K562 (cell line): ENCODE measurements at regions not wholly inside any gene's neighbourhood (a gene's known extent, or its start where the extent isn't known, plus 50 kb on each side); places are given as distances from the start of the nearest gene placed in this dataset.

Source experiments
- ATAC-seq: fragments of 200-7000 bp; cut with Tn5 transposase; 3 replicates; pipeline ENCODE4 v1.9.1; 2020; ENCODE audit warnings: moderate library complexity
- BruUV-seq: library from RNA; stranded (reverse); fragments of 400-500 nt; replicated peaks from 2 replicates; lab custom pipeline; 2021; lab: Mats Ljungman, UMichigan
- CTCF ChIA-PET: fragments of 300-600 bp; formaldehyde crosslinking; extraction: SDS; loops from one replicate; lab custom pipeline; 2021; ENCODE audit warnings: low intra/inter-chr PET ratio; lab: Yijun Ruan, JAX
- POLR2A ChIA-PET: fragments of 300-600, 350-650 bp; sonication (Branson Sonifier 250); formaldehyde crosslinking; extraction: SDS; loops from one replicate; lab custom pipeline; 2021; ENCODE audit warnings: antibody characterized with exemption, inconsistent platforms; lab: Yijun Ruan, JAX
- DNase-seq, 4 experiments: peaks; one replicate each; pipeline versions ENCODE4 v3.0.0 to v3.0.0-alpha.2; 2011 to 2018; ENCODE audit warnings: low spot score in 3 of 4, mixed read lengths in 3 of 4; ENCODE audit errors: extremely low read depth in 1 of 4
- FAIRE-seq: peaks from 2 replicates; lab custom pipeline; 2011; peaks lifted over from hg19 to GRCh38; lab: Jason Lieb, UNC
- H2AFZ ChIP-seq: 2 replicates; pipeline ENCODE4 v1.6.0; 2011; ENCODE audit warnings: low read depth, low read length, control low read depth, inconsistent platforms
- H3K27ac ChIP-seq: fragments of 200-600 bp; 3 replicates; pipeline ENCODE4 v1.8.0; 2011; ENCODE audit warnings: low read depth, mild to moderate bottlenecking, control low read depth, inconsistent platforms, low read length, moderate library complexity, mixed read lengths; ENCODE audit errors: extremely low read depth
- H3K27me3 ChIP-seq, 2 experiments: fragments of 300-600 bp in 1 of 2; 2 replicates in 1 of 2; 3 replicates in 1 of 2; pipeline versions ENCODE4 v1.6.0 to v1.8.0; 2011; ENCODE audit warnings: inconsistent platforms in 2 of 2, low read length in 2 of 2, mild to moderate bottlenecking in 1 of 2, mixed read lengths in 1 of 2, moderate library complexity in 1 of 2; ENCODE audit not compliant: control insufficient read depth in 2 of 2, insufficient read depth in 2 of 2
- H3K36me3 ChIP-seq: fragments of 300-600 bp; 3 replicates; pipeline ENCODE4 v1.8.0; 2011; ENCODE audit warnings: mild to moderate bottlenecking, low read length, inconsistent platforms; ENCODE audit not compliant: control insufficient read depth, insufficient read depth
- H3K4me1 ChIP-seq, 2 experiments: fragments of 200-600 bp in 1 of 2; replicated peaks in 1 of 2; 2 replicates in 1 of 2; 3 replicates in 1 of 2; pipeline versions ENCODE4 v1.5.1 to v1.8.0; 2011; ENCODE audit warnings: inconsistent platforms in 2 of 2, low read length in 2 of 2, mild to moderate bottlenecking in 1 of 2, mixed read lengths in 1 of 2, moderate library complexity in 1 of 2; ENCODE audit not compliant: control insufficient read depth in 2 of 2, insufficient read depth in 2 of 2
- H3K4me2 ChIP-seq: 2 replicates; pipeline ENCODE4 v1.6.1; 2011; ENCODE audit warnings: low read length, control low read depth, inconsistent platforms, mixed read lengths; ENCODE audit not compliant: insufficient read depth
- H3K4me3 ChIP-seq: fragments of 200-600 bp; sonication (generic), shearing (Covaris generic); 2 replicates; pipeline ENCODE4 v1.5.1; 2016; ENCODE audit warnings: control low read depth, inconsistent platforms
- H3K79me2 ChIP-seq: fragments of 200-600 bp; 3 replicates; pipeline ENCODE4 v1.8.0; 2011; ENCODE audit warnings: low read length, inconsistent platforms; ENCODE audit not compliant: control insufficient read depth, insufficient read depth
- H3K9ac ChIP-seq, 2 experiments: 2 replicates each; pipeline versions ENCODE4 v1.6.0 to v1.6.1; 2011; ENCODE audit warnings: low read depth in 2 of 2, low read length in 2 of 2, control low read depth in 1 of 2, inconsistent platforms in 1 of 2, mild to moderate bottlenecking in 1 of 2, mixed read lengths in 1 of 2; ENCODE audit not compliant: insufficient read depth in 1 of 2
- H3K9me1 ChIP-seq: one replicate; pipeline ENCODE4 v1.6.0; 2011; ENCODE audit warnings: inconsistent platforms, mild to moderate bottlenecking, low read length, moderate library complexity; ENCODE audit not compliant: control insufficient read depth, insufficient read depth
- H3K9me3 ChIP-seq: replicated peaks from 2 replicates; pipeline ENCODE4 v1.5.1; 2011; ENCODE audit warnings: low read depth, low read length, inconsistent platforms; ENCODE audit not compliant: control insufficient read depth, insufficient read depth
- H4K20me1 ChIP-seq: replicated peaks from 2 replicates; pipeline ENCODE4 v1.6.1; 2011; ENCODE audit warnings: low read length, inconsistent platforms, mixed read lengths; ENCODE audit not compliant: control insufficient read depth, insufficient read depth
- BMI1 ChIP-seq: fragments of 150-350 bp; IDR thresholded peaks from 2 replicates; pipeline ENCODE4 v1.6.1; 2014; ENCODE audit warnings: low read length
- HNRNPLL ChIP-seq: fragments of 200-400 bp; formaldehyde crosslinking; IDR thresholded peaks from 2 replicates; pipeline ENCODE4 v1.6.1; 2017; ENCODE audit warnings: low read length, low read depth, mild to moderate bottlenecking; ENCODE audit not compliant: poor library complexity, severe bottlenecking
- LARP7 ChIP-seq: fragments of 450-650 bp; IDR thresholded peaks from 2 replicates; pipeline ENCODE4 v1.6.1; 2016
- NCOR1 ChIP-seq: fragments of 450-650 bp; IDR thresholded peaks from 2 replicates; pipeline ENCODE4 v1.6.1; 2016; ENCODE audit warnings: mild to moderate bottlenecking, moderate library complexity
- NR4A1 ChIP-seq, 2 experiments: fragments of 250-450 bp in 1 of 2; fragments of 450-650 bp in 1 of 2; sonication (Bioruptor Pico) in 1 of 2; IDR thresholded peaks; 2 replicates each; pipeline versions ENCODE4 v1.4.0 to v1.6.1; 2016 to 2020; ENCODE audit warnings: mild to moderate bottlenecking in 2 of 2, missing compliant biosample characterization in 1 of 2, missing genetic modification characterization in 1 of 2, moderate library complexity in 1 of 2
- RBM17 ChIP-seq: fragments of 200-400 bp; formaldehyde crosslinking; IDR thresholded peaks from 2 replicates; pipeline ENCODE4 v1.6.1; 2017; ENCODE audit warnings: low read depth, mild to moderate bottlenecking, low read length, borderline replicate concordance
- RFX1 ChIP-seq: fragments of 450-650 bp; IDR thresholded peaks from 2 replicates; pipeline ENCODE4 v1.6.1; 2016; ENCODE audit warnings: mild to moderate bottlenecking, moderate library complexity
- TEAD4 ChIP-seq, 2 experiments: sonication (generic) in 1 of 2; formaldehyde crosslinking in 1 of 2; IDR thresholded peaks; 2 replicates each; pipeline versions ENCODE4 v1.6.1 to v1.8.0; 2012 to 2022; ENCODE audit warnings: borderline replicate concordance in 1 of 2, inconsistent platforms in 1 of 2, low read length in 1 of 2, mild to moderate bottlenecking in 1 of 2, missing genetic modification reagents in 1 of 2
- ZFP30 ChIP-seq: fragments of 250-450 bp; sonication (Bioruptor Pico); IDR thresholded peaks from 2 replicates; pipeline ENCODE4 v1.8.0; 2022; ENCODE audit warnings: moderate library complexity, mild to moderate bottlenecking, inconsistent platforms, borderline replicate concordance
- WGBS: fragments of 100-300 bp; shearing (Covaris generic); methylation state at CpG from one replicate; pipeline ENCODE4 v1.1.6; 2016; ENCODE audit warnings: low coverage, mixed read lengths; ENCODE audit not compliant: insufficient coverage; ENCODE audit errors: missing lambda C conversion rate; 5-methylcytosine and 5-hydroxymethylcytosine counted together
- in situ Hi-C: fragments of 300-500 bp; cut with MboI; formaldehyde crosslinking; loops from 4 replicates; pipeline ENCODE4 v1.15.0; 2018; ENCODE audit warnings: inconsistent platforms, mixed read lengths
- intact Hi-C: fragments of 100-400 bp; cut with micrococcal nuclease; formaldehyde crosslinking; loops from 2 replicates; pipeline ENCODE4 v1.14.2; 2022
- TF ChIP-seq, protein P1 (sequence below): fragments of 250-450 bp; sonication (Bioruptor Pico); IDR thresholded peaks from 2 replicates; pipeline ENCODE4 v1.8.0; 2021; ENCODE audit warnings: mild to moderate bottlenecking, moderate library complexity
- TF ChIP-seq, protein P2 (sequence below): fragments of 250-450 bp; sonication (Bioruptor Pico); IDR thresholded peaks from 2 replicates; pipeline ENCODE4 v1.8.0; 2022; ENCODE audit warnings: inconsistent platforms, mild to moderate bottlenecking, moderate library complexity, borderline replicate concordance
- TF ChIP-seq, protein P3 (sequence below): fragments of 250-450 bp; sonication (Bioruptor Pico); IDR thresholded peaks from 2 replicates; pipeline ENCODE4 v1.5.0; 2021; ENCODE audit warnings: mild to moderate bottlenecking, moderate library complexity

DNA sequence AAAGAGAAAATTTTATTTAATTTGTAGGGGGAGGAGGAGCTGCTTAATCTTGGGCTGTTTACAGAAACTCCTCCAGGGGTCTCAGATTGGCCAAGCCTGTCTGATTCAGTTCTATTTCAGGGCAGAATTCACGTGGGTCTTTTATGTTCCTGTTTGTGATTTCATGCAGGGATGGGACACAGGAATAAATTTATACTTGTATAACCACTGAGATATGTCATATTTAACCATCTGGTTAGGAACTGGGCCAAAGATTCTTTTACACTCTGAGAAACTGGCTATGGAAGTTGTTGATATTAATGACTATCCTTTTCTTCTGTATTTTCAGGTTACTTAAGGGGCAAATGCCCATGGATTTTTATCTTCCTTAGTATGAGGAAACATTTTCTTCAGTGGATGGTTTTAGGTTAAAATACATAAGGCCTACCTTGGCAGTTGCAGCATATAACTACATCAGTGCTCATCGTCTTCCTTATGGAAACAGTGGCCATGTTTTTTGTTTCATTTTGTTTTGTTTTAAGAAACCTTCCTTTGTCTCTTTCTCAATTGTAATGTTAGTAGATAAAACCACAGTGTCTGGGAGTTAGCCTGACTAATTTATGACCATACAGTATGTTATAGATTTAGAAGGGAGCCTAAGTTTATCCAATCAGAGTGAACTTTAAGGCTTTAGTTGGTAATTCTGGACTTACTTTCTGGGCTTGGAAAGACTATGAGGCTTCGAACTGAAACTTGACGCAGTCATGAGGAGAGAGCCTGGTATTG lies 132.4 kb upstream of the ANO3 start:
- Histone ChIP-seq H3K9me1 (no peaks in the 10 kb centered on the region), H3K4me2 (no peak overlapping the region), H3K9me3 (no peaks in the 10 kb centered on the region; the same call in 1 of the 2 replicates), H3K36me3 (no peaks in the 10 kb centered on the region), H3K27me3 (no peaks in the 10 kb centered on the region), H3K4me1 (no peaks in the 10 kb centered on the region), H3K79me2 (no peaks in the 10 kb centered on the region), H3K4me3 (no peak overlapping the region), H2AFZ (no peak overlapping the region), H4K20me1 (no peaks in the 10 kb centered on the region), H3K9ac (no peak overlapping the region), H3K27ac (no peak overlapping the region)
- ATAC-seq (no peak), DNase-seq (no peak), FAIRE-seq (no peak)
- intact Hi-C loops (no loop called here), in situ Hi-C loops (no loop called here)
- 5% methylated on average over 4 of the region's 4 CpGs for WGBS
- POLR2A ChIA-PET: no interaction called here
- no TSS peak for BruUV-seq
- TF ChIP-seq NCOR1 (no peak), HNRNPLL (no peak), ZFP30 (CRISPR knock-in tag) (no peak), NR4A1 (CRISPR knock-in tag; IDR thresholded peaks at IDR 0.05) (no peak), NR4A1 (tag; IDR thresholded peaks at IDR 0.05) (no peak), RBM17 (no peak), LARP7 (no peak), BMI1 (no peak), TEAD4 (IDR thresholded peaks at IDR 0.05; ENCODE audit: low read length) (no peak), TEAD4 (CRISPR knock-in tag; IDR thresholded peaks at IDR 0.05; ENCODE audit: borderline replicate concordance) (no peak), RFX1 (no peak)
- TF ChIP-seq, protein P1, sequence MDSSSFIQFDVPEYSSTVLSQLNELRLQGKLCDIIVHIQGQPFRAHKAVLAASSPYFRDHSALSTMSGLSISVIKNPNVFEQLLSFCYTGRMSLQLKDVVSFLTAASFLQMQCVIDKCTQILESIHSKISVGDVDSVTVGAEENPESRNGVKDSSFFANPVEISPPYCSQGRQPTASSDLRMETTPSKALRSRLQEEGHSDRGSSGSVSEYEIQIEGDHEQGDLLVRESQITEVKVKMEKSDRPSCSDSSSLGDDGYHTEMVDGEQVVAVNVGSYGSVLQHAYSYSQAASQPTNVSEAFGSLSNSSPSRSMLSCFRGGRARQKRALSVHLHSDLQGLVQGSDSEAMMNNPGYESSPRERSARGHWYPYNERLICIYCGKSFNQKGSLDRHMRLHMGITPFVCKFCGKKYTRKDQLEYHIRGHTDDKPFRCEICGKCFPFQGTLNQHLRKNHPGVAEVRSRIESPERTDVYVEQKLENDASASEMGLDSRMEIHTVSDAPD (CRISPR knock-in tag): no peak
- TF ChIP-seq, protein P2, sequence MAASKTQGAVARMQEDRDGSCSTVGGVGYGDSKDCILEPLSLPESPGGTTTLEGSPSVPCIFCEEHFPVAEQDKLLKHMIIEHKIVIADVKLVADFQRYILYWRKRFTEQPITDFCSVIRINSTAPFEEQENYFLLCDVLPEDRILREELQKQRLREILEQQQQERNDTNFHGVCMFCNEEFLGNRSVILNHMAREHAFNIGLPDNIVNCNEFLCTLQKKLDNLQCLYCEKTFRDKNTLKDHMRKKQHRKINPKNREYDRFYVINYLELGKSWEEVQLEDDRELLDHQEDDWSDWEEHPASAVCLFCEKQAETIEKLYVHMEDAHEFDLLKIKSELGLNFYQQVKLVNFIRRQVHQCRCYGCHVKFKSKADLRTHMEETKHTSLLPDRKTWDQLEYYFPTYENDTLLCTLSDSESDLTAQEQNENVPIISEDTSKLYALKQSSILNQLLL (CRISPR knock-in tag): no peak
- TF ChIP-seq, protein P3, sequence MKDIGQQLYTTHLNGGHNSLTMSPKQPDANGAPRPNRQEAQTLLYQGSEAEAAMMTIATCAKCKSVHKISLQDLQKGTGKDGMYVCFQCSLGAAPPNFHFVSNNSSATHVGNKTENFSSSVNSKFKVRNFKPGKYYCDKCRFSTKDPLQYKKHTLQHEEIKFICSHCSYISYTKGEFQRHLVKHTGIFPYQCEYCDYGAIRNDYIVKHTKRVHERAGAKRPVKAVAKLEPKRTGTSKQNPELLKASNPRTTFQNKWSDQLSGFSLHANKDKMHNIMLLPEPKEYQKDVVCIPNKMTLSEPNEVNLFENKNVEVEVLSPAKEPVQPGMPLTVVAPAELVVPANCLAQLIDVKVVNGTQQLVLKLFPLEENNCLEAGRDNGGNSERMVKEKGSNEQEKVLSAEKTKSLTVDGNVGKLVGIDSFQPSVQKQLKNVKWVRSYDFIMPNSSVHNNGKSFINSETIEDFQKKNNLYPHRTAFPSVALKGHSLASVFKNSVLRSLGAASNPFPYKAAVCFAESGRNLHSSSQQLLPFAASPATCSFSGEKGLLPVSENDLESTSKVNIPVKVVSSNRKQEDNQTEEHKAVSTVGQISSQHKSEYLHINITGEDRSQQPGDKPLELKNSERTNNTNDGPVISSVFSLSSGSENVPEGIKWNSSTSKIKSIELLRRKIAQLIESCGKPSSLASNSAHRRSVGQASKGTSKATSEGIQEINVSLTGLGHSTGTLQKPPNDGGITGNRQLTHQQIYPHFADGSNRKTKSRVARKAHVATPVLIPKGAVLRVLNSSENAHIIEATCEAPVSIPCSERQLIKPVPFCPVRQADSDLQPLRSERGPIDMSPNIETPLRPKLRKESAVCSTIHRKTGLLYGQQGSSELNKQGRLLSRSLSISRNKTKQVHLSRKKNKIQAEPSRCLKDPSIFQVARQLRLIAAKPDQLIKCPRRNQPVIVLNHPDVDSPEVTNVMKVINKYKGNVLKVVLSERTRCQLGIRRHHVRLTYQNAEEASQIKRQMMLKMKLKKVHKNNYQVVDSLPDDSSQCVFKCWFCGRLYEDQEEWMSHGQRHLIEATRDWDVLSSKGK (CRISPR knock-in tag): no peak
- CTCF ChIA-PET: no interaction called here
